Endothelial cell of umbilical vein (primary cell): ENCODE measurements at regions not wholly inside any gene's neighbourhood (a gene's known extent, or its start where the extent isn't known, plus 50 kb on each side); places are given as distances from the start of the nearest gene placed in this dataset.

Experiments
- EZH2 ChIP-seq: IDR thresholded peaks from 2 replicates; pipeline ENCODE4 v1.6.1; 2012; ENCODE audit warnings: borderline replicate concordance, low read depth, mild to moderate bottlenecking, moderate library complexity, low read length, inconsistent platforms; ENCODE audit not compliant: severe bottlenecking
- FOS ChIP-seq: IDR thresholded peaks from 2 replicates; pipeline ENCODE4 v1.6.1; 2011; ENCODE audit warnings: mild to moderate bottlenecking, low read length, moderate library complexity, borderline replicate concordance; ENCODE audit not compliant: insufficient read depth
- POLR2A ChIP-seq: IDR thresholded peaks from 2 replicates; pipeline ENCODE4 v1.6.1; 2012; ENCODE audit warnings: low read depth, mild to moderate bottlenecking, control low read depth, low read length
- TF ChIP-seq, protein P1 (sequence below), 2 donors: IDR thresholded peaks; 1 replicate in 1 of 2; 2 replicates in 1 of 2; pipeline ENCODE4 v1.5.1; 2011; ENCODE audit warnings: low read length in 2 of 2, mild to moderate bottlenecking in 2 of 2, moderate library complexity in 2 of 2, control low read depth in 1 of 2, inconsistent platforms in 1 of 2, low read depth in 1 of 2; ENCODE audit not compliant: insufficient read depth in 1 of 2; ENCODE audit errors: extremely low read depth in 1 of 2

DNA sequence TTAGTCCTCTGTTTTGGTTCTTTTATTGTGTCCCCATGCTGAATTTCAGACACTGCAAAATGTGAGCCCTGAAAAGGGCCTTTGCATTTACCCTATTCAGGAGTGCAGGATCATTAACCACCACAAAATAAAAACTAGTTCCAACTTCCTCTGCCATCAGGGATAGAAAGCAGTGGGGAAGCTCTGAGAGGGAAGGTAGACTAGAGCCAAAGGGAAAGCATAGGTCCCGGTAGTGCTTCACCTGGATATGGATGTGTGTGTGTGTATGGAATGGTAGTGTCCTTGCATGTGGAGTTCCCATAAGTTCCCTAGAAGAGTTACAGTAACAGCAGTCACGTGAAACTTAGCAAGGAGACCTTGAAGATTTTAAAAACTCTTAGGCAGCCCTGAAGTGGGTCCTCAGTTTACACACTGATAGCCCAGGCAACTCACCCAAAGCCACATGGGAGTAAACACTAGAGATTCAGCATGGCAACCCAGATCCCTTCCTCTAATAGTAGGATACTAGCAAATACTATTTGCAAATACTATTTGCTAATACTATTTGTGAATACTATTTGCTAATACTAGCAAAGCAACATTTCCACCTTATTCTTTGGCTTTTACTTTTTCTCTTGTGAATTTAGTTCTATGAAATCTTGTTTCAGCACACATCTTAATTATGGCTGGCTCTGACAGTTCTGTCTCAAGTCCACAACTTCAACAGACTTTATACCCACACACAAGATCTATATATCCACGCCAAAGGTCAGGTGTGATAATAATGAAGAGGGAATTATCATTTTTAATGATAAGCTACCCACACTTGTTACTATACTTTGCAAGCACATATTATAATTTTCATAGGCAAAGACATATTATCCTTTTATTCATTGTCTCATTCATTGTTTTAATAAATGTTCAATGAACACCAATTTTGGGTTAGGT is 70.4 kb upstream of the IFNE start:
- TF ChIP-seq, protein P1, sequence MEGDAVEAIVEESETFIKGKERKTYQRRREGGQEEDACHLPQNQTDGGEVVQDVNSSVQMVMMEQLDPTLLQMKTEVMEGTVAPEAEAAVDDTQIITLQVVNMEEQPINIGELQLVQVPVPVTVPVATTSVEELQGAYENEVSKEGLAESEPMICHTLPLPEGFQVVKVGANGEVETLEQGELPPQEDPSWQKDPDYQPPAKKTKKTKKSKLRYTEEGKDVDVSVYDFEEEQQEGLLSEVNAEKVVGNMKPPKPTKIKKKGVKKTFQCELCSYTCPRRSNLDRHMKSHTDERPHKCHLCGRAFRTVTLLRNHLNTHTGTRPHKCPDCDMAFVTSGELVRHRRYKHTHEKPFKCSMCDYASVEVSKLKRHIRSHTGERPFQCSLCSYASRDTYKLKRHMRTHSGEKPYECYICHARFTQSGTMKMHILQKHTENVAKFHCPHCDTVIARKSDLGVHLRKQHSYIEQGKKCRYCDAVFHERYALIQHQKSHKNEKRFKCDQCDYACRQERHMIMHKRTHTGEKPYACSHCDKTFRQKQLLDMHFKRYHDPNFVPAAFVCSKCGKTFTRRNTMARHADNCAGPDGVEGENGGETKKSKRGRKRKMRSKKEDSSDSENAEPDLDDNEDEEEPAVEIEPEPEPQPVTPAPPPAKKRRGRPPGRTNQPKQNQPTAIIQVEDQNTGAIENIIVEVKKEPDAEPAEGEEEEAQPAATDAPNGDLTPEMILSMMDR (IDR thresholded peaks at IDR 0.05; ENCODE audit: extremely low read depth in 1 of 2, insufficient read depth in 1 of 2, low read depth in 1 of 2, low read length in 2 of 2), result no peak
- no peak for TF ChIP-seq FOS
- TF ChIP-seq EZH2, result no peak
- TF ChIP-seq POLR2A, result no peak
